Osteocyte (in vitro differentiated cells): ENCODE measurements at regions not wholly inside any gene's neighbourhood (a gene's known extent, or its start where the extent isn't known, plus 50 kb on each side); places are given as distances from the start of the nearest gene placed in this dataset.

Experiments used
- DNase-seq: peaks from one replicate; pipeline ENCODE4 v3.0.0; 2021; ENCODE audit warnings: mixed read lengths; ENCODE audit not compliant: unreplicated experiment; ENCODE audit errors: extremely low spot score
- H3K27ac Mint-ChIP-seq: one replicate; pipeline ENCODE4 v1.8.0; 2021; ENCODE audit warnings: mild to moderate bottlenecking, mixed read lengths; ENCODE audit not compliant: unreplicated experiment
- H3K27me3 Mint-ChIP-seq: one replicate; pipeline ENCODE4 v1.8.0; 2021; ENCODE audit warnings: mixed read lengths; ENCODE audit not compliant: unreplicated experiment
- H3K36me3 Mint-ChIP-seq: one replicate; pipeline ENCODE4 v1.8.0; 2021; ENCODE audit warnings: mixed read lengths; ENCODE audit not compliant: unreplicated experiment
- H3K4me1 Mint-ChIP-seq: one replicate; pipeline ENCODE4 v1.8.0; 2021; ENCODE audit warnings: mixed read lengths; ENCODE audit not compliant: unreplicated experiment
- H3K4me3 Mint-ChIP-seq: one replicate; pipeline ENCODE4 v1.8.0; 2021; ENCODE audit warnings: mild to moderate bottlenecking, moderate library complexity, mixed read lengths; ENCODE audit not compliant: unreplicated experiment
- H3K9me3 Mint-ChIP-seq: one replicate; pipeline ENCODE4 v1.8.0; 2021; ENCODE audit warnings: mixed read lengths; ENCODE audit not compliant: unreplicated experiment
- TF ChIP-seq, protein P1 (sequence below): fragments of 200-600 bp; sonication (generic); IDR thresholded peaks from 2 replicates; pipeline ENCODE4 v1.5.0; 2021; ENCODE audit warnings: antibody characterized with exemption, mild to moderate bottlenecking, moderate library complexity

DNA sequence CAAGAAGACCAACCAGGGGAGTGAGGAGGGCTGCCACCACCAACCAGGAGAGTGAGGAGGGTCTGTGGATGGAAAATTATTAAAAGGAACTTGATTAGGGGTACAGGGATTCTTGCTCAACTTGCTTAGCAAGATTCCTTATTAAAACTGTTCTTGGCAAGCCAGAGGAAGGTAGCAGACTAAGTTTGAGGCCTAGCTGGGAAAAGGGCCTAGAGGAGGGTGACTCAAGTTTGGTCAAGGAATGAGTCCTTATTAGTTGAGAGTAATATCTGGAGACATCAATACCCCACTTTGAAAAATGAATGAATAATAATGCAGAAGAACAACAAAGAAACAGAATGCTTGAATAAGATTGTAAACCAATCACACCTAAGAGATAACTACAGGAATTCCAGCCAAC, 612.4 kb upstream of the ZFP42 start:
- Mint-ChIP-seq H3K9me3 (no peaks in the 10 kb centered on the region), H3K4me3 (no peak overlapping the region), H3K27ac (no peak overlapping the region), H3K4me1 (peaks cover 7% of the 10 kb centered on the region), H3K27me3 (no peaks in the 10 kb centered on the region), H3K36me3 (no peaks in the 10 kb centered on the region)
- TF ChIP-seq, protein P1, sequence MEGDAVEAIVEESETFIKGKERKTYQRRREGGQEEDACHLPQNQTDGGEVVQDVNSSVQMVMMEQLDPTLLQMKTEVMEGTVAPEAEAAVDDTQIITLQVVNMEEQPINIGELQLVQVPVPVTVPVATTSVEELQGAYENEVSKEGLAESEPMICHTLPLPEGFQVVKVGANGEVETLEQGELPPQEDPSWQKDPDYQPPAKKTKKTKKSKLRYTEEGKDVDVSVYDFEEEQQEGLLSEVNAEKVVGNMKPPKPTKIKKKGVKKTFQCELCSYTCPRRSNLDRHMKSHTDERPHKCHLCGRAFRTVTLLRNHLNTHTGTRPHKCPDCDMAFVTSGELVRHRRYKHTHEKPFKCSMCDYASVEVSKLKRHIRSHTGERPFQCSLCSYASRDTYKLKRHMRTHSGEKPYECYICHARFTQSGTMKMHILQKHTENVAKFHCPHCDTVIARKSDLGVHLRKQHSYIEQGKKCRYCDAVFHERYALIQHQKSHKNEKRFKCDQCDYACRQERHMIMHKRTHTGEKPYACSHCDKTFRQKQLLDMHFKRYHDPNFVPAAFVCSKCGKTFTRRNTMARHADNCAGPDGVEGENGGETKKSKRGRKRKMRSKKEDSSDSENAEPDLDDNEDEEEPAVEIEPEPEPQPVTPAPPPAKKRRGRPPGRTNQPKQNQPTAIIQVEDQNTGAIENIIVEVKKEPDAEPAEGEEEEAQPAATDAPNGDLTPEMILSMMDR, result no peak
- no peak for DNase-seq

GRCh38 chr4:187387739-187388138, 607.8 kb upstream of the ZFP42 start:
- Mint-ChIP-seq H3K4me3 (no peak overlapping the region), H3K4me1 (peaks cover 8% of the 10 kb centered on the region), H3K36me3 (no peaks in the 10 kb centered on the region), H3K9me3 (no peaks in the 10 kb centered on the region), H3K27ac (no peak overlapping the region), H3K27me3 (no peaks in the 10 kb centered on the region)
- TF ChIP-seq, protein P1, result no peak
- DNase-seq, result no peak

- H3K9me3 Mint-ChIP-seq, result no peaks in the 10 kb centered on the region
- no peak for DNase-seq
- TF ChIP-seq, protein P1, result no peak
- no peaks in the 10 kb centered on the region for H3K27me3 Mint-ChIP-seq
- H3K4me1 Mint-ChIP-seq, result peaks cover 23% of the 10 kb centered on the region
- no peaks in the 10 kb centered on the region for H3K36me3 Mint-ChIP-seq
- no peak overlapping the region for H3K27ac Mint-ChIP-seq
- H3K4me3 Mint-ChIP-seq, result no peak overlapping the region
These were observed 606.2 kb upstream of the ZFP42 start for GRCh38 chr4:187389420-187389819.

DNA sequence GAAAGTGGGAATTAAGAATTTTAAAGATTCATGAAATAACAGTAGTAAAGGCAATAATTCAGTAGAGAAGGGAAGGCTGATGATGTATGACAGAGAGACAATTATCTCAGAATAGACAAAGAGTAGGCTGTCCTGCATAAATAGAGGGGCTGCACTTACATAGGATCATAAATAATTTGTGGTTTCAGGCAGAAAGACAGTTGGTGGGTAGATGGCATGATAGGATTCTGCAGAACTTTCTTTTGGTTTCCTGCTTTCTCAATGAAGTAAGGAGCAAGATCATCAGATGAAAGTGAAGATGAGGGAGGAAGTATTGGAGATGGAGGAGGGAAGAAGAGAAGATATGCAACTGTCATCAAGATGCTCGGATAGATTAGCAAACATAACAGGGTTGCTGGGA, 604.9 kb upstream of the ZFP42 start:
- no peaks in the 10 kb centered on the region for H3K27me3 Mint-ChIP-seq
- no peak for DNase-seq
- no peaks in the 10 kb centered on the region for H3K36me3 Mint-ChIP-seq
- no peak overlapping the region for H3K4me3 Mint-ChIP-seq
- H3K4me1 Mint-ChIP-seq, result peaks cover 28% of the 10 kb centered on the region
- TF ChIP-seq, protein P1, result no peak
- no peak overlapping the region for H3K27ac Mint-ChIP-seq
- H3K9me3 Mint-ChIP-seq, result no peaks in the 10 kb centered on the region

DNA sequence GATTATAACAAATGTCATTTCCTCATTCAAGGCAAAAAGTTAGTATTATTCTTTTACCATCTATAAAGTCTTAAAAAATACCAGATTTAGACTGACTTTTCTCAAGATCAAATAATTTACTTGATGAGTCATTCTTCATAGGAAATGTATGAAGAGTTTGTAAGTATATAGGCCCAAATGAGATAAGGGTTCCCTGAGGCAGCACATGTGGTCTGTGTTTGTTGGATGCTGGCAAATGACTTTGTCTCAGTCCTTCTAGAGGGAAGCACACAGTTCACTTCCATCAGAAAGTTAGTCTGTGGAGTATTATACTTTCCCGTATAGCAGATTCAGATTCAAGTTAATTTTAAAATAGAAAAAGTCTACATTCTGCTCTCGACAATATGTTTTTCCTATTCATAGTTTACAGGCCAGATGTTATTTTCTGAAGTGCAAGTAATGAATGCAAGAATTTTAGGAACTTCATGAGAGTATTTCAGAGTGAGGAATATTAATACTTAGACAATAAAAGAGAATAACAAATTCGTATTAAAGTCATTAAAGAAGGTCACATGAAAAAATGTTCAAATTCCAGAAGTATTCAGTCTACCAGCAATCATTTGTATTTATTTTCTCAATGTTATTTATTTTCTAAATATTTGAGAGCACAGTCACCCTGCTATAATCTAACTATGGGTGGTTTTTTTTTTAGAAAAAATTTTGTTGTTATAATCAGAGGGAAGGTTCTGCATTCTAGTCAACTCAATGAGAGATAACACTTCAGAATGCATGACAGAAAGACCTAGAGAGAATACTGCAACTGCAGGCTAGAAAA, 601.8 kb upstream of the ZFP42 start:
- DNase-seq, result no peak
- H3K4me1 Mint-ChIP-seq, result peaks cover 24% of the 10 kb centered on the region
- no peaks in the 10 kb centered on the region for H3K27me3 Mint-ChIP-seq
- no peaks in the 10 kb centered on the region for H3K9me3 Mint-ChIP-seq
- H3K4me3 Mint-ChIP-seq, result no peak overlapping the region
- TF ChIP-seq, protein P1, result no peak
- H3K27ac Mint-ChIP-seq, result peak overlapping the region; percentile 45
- no peaks in the 10 kb centered on the region for H3K36me3 Mint-ChIP-seq
